ENCODE measurements at regions not wholly inside any gene's neighbourhood (a gene's known extent, or its start where the extent isn't known, plus 50 kb on each side); places are given as distances from the start of the nearest gene placed in this dataset.

DNA sequence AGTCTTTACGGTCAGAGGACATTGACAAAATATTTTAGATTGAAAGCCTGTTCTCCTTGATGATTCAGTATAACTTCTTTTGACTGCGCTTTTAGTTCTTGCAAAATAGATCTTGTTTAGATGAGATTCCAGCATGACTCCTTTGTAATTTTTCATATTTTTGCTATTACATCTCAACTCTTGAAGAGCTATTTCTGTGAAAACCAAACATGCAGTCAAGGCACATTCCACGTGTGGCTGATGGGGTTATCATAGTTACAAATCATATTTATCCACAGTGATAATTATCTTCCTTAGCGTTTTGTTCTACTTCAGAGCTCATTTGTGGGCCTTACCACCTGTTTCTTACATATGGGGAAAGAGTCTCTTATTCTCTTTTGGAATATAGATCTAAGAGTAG lies 238.8 kb upstream of the DMRT1 start:
- no peak overlapping the region for H3K4me3 ChIP-seq
- 67 to 81% (median 73%) methylated on average over 4 of the region's 4 CpGs for WGBS, 4 donors
- DNase-seq (no peak), ATAC-seq (no peak)
- peaks cover 0 to 25% (median 2%) of the 10 kb centered on the region in 12 donors for H3K4me1 ChIP-seq
- H3K27me3 ChIP-seq = no peaks in the 10 kb centered on the region
- no peak overlapping the region for H3K27ac ChIP-seq
- peaks cover 0 to 10% (median 0%) of the 10 kb centered on the region in 9 donors for H3K36me3 ChIP-seq
- no peak for TF ChIP-seq POLR2A (IDR thresholded peaks at IDR 0.05)
- TF ChIP-seq, protein P1, sequence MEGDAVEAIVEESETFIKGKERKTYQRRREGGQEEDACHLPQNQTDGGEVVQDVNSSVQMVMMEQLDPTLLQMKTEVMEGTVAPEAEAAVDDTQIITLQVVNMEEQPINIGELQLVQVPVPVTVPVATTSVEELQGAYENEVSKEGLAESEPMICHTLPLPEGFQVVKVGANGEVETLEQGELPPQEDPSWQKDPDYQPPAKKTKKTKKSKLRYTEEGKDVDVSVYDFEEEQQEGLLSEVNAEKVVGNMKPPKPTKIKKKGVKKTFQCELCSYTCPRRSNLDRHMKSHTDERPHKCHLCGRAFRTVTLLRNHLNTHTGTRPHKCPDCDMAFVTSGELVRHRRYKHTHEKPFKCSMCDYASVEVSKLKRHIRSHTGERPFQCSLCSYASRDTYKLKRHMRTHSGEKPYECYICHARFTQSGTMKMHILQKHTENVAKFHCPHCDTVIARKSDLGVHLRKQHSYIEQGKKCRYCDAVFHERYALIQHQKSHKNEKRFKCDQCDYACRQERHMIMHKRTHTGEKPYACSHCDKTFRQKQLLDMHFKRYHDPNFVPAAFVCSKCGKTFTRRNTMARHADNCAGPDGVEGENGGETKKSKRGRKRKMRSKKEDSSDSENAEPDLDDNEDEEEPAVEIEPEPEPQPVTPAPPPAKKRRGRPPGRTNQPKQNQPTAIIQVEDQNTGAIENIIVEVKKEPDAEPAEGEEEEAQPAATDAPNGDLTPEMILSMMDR (IDR thresholded peaks at IDR 0.05) = no peak
- H3K9me3 ChIP-seq = no peaks in the 10 kb centered on the region
- intact Hi-C loops (cut with DNase I) = loop anchor here in 3 of 10 donors (10.0 kb wide), 2 partner anchors 48 to 198 kb away; no protein-coding TSS in a partner anchor

DNA sequence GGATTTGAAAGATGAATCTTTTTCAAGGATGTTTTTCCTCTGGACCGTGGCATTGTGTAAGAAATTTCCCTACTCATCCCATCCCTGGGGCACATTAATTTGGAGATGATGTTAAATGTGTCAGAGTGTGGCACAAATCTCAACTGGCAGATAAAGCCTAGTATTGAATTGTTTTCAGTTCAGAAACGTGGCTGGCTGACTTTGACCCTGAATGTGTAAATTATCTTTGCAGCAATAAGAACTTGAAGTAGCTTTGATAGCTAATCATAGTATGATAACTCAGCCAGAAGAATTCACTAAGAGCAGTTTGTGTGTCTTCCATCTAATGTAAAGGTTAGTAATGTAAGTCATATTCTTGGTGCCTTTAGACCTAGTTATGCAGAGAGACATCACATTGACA lies 238.4 kb upstream of the DMRT1 start:
- Histone ChIP-seq H3K9me3 (no peaks in the 10 kb centered on the region), H3K27me3 (no peaks in the 10 kb centered on the region), H3K27ac (no peak overlapping the region), H3K4me3 (no peak overlapping the region), H3K4me1 (peaks cover 0 to 25% (median 2%) of the 10 kb centered on the region in 12 donors), H3K36me3 (peaks cover 0 to 10% (median 0%) of the 10 kb centered on the region in 9 donors)
- DNase-seq = no peak
- 42 to 64% (median 51%) methylated on average over 2 of the region's 2 CpGs for WGBS, 4 donors
- no peak for ATAC-seq
- intact Hi-C loops (cut with DNase I) = loop anchor here in 3 of 10 donors (10.0 kb wide), 2 partner anchors 48 to 198 kb away; no protein-coding TSS in a partner anchor
- TF ChIP-seq, protein P1 (IDR thresholded peaks at IDR 0.05) = no peak
- TF ChIP-seq POLR2A (IDR thresholded peaks at IDR 0.05) = no peak

DNA sequence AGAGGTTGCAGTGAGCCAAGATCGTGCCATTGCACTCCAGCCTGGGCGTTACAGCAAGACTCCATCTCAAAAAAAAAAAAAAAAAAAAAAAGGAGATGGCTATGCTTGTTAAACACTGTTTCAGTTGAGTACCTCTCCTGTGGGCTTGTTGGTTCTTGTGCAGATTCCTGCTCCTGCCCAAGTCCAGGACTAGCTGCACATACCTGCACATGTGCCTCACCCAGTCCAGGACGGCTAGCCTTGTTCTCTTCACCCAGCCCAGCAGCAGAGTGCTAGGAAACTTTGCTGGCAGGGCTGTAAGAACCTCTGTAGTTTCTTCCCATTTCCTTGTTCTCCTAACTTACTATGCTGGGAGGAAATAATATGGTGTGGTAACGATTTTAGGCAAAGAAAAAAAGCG lies 234.1 kb upstream of the DMRT1 start:
- TF ChIP-seq, protein P1 (IDR thresholded peaks at IDR 0.05) = no peak
- TF ChIP-seq POLR2A (IDR thresholded peaks at IDR 0.05) = no peak
- H3K4me3 ChIP-seq = no peak overlapping the region
- H3K27me3 ChIP-seq = no peaks in the 10 kb centered on the region
- peaks cover 0 to 10% (median 0%) of the 10 kb centered on the region in 9 donors for H3K36me3 ChIP-seq
- DNase-seq (no peak), ATAC-seq (peak in 1 of 4 donors; percentile 28)
- peaks cover 0 to 27% (median 0%) of the 10 kb centered on the region in 12 donors for H3K4me1 ChIP-seq
- intact Hi-C loops (cut with DNase I) = loop anchor here in 3 of 10 donors (10.0 kb wide), 2 partner anchors 53 to 203 kb away; no protein-coding TSS in a partner anchor
- H3K9me3 ChIP-seq = no peaks in the 10 kb centered on the region
- no peak overlapping the region for H3K27ac ChIP-seq
- 64 to 86% (median 72%) methylated on average over 5 of the region's 5 CpGs for WGBS, 4 donors

DNA sequence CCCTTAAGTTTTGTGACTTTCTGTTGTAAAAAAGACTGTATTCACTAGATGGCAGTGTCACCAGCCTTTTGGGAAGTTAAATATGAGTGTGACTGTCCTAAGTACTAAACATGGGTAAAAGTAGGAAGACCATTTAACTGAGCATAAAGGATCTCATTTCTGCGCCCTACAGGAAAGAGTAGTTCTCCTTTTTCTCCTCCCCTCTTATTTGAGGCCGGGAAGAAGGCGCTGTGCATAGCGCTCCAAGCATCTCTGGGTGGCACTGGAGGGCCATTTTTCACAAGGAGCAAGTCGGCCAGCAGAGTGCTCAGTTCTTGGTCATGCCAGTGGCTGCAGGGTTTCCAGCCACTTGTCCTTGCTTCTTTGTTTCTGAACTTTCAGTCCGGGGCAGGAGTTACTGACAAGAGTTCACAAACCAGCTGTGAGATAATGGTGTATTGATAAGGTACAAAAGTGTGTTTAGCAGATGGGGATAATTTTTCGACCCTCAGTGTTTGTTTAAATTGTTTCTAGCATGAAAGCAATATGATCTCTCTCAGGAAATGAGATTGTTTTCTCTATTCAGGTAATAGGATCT lies 227.6 kb upstream of the DMRT1 start:
- peak; percentile 76 to 82 (median 79) for DNase-seq
- WGBS, 4 donors = 3 to 7% (median 6%) methylated on average over 7 of the region's 7 CpGs
- Histone ChIP-seq H3K36me3 (no peaks in the 10 kb centered on the region), H3K4me1 (peaks cover 0 to 68% (median 30%) of the 10 kb centered on the region in 12 donors), H3K27me3 (no peaks in the 10 kb centered on the region), H3K9me3 (no peaks in the 10 kb centered on the region), H3K4me3 (no peak overlapping the region), H3K27ac (peak overlapping the region; percentile 3 to 79 (median 44))
- TF ChIP-seq, protein P1 (IDR thresholded peaks at IDR 0.05) = peak; percentile 48 to 97 (median 86)
- no peak for TF ChIP-seq POLR2A (IDR thresholded peaks at IDR 0.05)
- peak; percentile 88 to 95 (median 92) for ATAC-seq
- intact Hi-C loops (cut with DNase I) = loop anchor here (1.0 to 10.0 kb wide), 12 partner anchors 81 to 393 kb away; no protein-coding TSS in a partner anchor

Data from heart left ventricle (tissue), 16 donors.